ENCODE measurements at regions not wholly inside any gene's neighbourhood (a gene's known extent, or its start where the extent isn't known, plus 50 kb on each side); places are given as distances from the start of the nearest gene placed in this dataset.

DNA sequence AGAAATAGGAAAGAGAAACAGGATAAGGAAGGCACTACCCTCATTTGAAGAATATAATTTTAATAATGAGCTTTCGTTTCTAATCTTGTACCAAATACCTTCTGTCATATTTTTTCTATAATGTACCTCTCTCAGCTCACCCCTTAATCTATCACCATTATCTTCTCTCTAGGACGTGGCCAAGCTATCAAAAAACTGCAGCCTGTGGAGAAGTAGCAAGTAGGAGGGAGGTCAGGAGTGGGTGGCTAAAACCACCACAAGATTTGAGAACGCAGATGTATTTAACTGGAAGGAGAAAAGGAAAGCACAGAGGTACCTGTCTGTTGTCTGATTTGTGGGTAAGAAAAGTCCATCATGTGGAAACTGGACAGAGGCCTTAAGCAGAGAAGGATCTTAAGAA is 576.7 kb upstream of the DIPK2B start:
- Histone ChIP-seq H3K4me1 (no peaks in the 10 kb centered on the region), H3K36me3 (no peaks in the 10 kb centered on the region), H3K4me3 (no peak overlapping the region), H3K27ac (no peak overlapping the region), H3K9me3 (no peaks in the 10 kb centered on the region), H3K27me3 (no peaks in the 10 kb centered on the region)
- 63 to 80% methylated on average over 1 to 2 of the region's 3 CpGs for WGBS, 2 donors (ENCODE audit: low coverage in 1 of 2)
- ATAC-seq = no peak
- TF ChIP-seq POLR2A (IDR thresholded peaks at IDR 0.05) = no peak
- TF ChIP-seq, protein P1, sequence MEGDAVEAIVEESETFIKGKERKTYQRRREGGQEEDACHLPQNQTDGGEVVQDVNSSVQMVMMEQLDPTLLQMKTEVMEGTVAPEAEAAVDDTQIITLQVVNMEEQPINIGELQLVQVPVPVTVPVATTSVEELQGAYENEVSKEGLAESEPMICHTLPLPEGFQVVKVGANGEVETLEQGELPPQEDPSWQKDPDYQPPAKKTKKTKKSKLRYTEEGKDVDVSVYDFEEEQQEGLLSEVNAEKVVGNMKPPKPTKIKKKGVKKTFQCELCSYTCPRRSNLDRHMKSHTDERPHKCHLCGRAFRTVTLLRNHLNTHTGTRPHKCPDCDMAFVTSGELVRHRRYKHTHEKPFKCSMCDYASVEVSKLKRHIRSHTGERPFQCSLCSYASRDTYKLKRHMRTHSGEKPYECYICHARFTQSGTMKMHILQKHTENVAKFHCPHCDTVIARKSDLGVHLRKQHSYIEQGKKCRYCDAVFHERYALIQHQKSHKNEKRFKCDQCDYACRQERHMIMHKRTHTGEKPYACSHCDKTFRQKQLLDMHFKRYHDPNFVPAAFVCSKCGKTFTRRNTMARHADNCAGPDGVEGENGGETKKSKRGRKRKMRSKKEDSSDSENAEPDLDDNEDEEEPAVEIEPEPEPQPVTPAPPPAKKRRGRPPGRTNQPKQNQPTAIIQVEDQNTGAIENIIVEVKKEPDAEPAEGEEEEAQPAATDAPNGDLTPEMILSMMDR (IDR thresholded peaks at IDR 0.05) = no peak
- TF ChIP-seq POLR2AphosphoS5 (IDR thresholded peaks at IDR 0.05) = no peak
- no peak for TF ChIP-seq EP300 (IDR thresholded peaks at IDR 0.05)

DNA sequence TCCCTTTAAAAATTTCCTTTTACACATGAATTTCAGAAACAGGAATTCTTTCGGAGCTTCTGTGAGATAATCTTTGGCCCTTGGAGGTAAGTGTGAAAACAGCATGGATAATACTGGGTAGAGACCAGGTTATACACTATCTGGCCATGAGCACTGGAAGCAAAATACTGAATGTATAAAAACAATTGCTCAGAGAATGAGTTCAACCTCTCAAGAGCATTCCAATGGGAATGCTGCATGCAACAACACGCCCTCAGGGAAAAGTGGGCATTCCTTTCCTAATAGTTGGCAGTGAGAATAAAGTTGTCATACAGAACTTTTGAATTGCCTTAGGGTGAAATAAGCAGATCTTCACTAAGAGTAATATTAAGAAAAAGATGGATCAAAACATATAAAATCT is 574.8 kb upstream of the DIPK2B start:
- peak overlapping the region in 2 of 4 donors; percentile 9 to 21 for H3K27ac ChIP-seq
- H3K36me3 ChIP-seq = no peaks in the 10 kb centered on the region
- 14 to 60% methylated on average over 1 to 2 of the region's 2 CpGs for WGBS, 2 donors (ENCODE audit: low coverage in 1 of 2)
- H3K4me1 ChIP-seq = peaks cover 0 to 16% (median 0%) of the 10 kb centered on the region in 3 donors
- no peak for TF ChIP-seq POLR2AphosphoS5 (IDR thresholded peaks at IDR 0.05)
- TF ChIP-seq POLR2A (IDR thresholded peaks at IDR 0.05) = no peak
- TF ChIP-seq EP300 (IDR thresholded peaks at IDR 0.05) = no peak
- TF ChIP-seq, protein P1 (IDR thresholded peaks at IDR 0.05) = no peak
- ATAC-seq = no peak
- H3K4me3 ChIP-seq = no peak overlapping the region
- no peaks in the 10 kb centered on the region for H3K9me3 ChIP-seq
- no peaks in the 10 kb centered on the region for H3K27me3 ChIP-seq

DNA sequence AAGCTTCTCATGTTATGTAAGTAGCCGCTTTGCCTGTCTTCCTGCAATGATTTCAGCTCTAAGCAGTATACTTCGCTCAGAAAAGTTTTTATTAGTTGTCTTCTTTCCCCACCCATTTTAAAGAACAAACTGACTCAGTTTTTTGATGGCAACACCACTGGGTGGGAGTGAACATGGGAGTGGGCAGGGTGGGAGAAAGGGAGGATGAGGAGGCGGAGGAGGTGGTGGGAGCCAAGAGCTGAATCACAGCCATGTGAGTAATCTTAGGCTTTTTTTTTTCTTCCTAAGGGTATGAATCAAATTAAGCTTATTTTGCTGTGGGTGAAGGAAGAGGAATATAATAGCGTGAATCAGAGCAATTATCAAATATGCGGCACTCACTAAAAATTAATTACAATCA is 574.3 kb upstream of the DIPK2B start:
- no peaks in the 10 kb centered on the region for H3K27me3 ChIP-seq
- H3K27ac ChIP-seq = peak overlapping the region in 1 of 4 donors; percentile 21
- WGBS, 2 donors (ENCODE audit: low coverage in 1 of 2) = 8 to 38% methylated on average over 2 to 4 of the region's 5 CpGs
- no peak overlapping the region for H3K4me3 ChIP-seq
- no peak for ATAC-seq
- no peaks in the 10 kb centered on the region for H3K36me3 ChIP-seq
- TF ChIP-seq POLR2A (IDR thresholded peaks at IDR 0.05) = no peak
- TF ChIP-seq, protein P1 (IDR thresholded peaks at IDR 0.05) = no peak
- no peak for TF ChIP-seq EP300 (IDR thresholded peaks at IDR 0.05)
- TF ChIP-seq POLR2AphosphoS5 (IDR thresholded peaks at IDR 0.05) = no peak
- no peaks in the 10 kb centered on the region for H3K9me3 ChIP-seq
- peaks cover 0 to 16% (median 0%) of the 10 kb centered on the region in 3 donors for H3K4me1 ChIP-seq

DNA sequence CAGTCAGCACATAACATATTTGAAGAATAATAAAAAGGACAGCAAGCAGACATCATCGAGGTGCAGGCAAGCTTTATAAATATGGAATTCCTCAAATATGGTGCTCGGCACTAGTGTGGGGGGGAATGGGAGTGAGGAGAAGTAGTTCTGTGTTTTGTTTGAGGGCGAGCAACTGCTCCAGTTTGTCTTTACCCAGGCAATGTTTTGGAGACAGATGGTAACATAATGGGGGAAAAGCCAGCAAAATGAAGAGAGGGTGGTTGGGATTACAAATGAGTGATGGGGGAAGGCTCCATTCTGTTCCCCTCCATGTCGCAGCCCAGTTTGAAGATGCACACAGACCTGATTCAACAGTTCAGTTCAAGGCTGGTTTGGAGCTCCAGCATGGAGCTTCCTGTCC is 572.9 kb upstream of the DIPK2B start:
- Histone ChIP-seq H3K4me1 (peaks cover 0 to 16% (median 0%) of the 10 kb centered on the region in 3 donors), H3K9me3 (no peaks in the 10 kb centered on the region), H3K36me3 (no peaks in the 10 kb centered on the region), H3K4me3 (no peak overlapping the region), H3K27me3 (no peaks in the 10 kb centered on the region), H3K27ac (no peak overlapping the region)
- TF ChIP-seq POLR2AphosphoS5 (IDR thresholded peaks at IDR 0.05) = no peak
- TF ChIP-seq EP300 (IDR thresholded peaks at IDR 0.05) = no peak
- no peak for TF ChIP-seq POLR2A (IDR thresholded peaks at IDR 0.05)
- TF ChIP-seq, protein P1 (IDR thresholded peaks at IDR 0.05) = no peak
- ATAC-seq = no peak
- WGBS, 2 donors (ENCODE audit: low coverage in 1 of 2) = 66 to 95% methylated on average over 3 to 4 of the region's 4 CpGs

DNA sequence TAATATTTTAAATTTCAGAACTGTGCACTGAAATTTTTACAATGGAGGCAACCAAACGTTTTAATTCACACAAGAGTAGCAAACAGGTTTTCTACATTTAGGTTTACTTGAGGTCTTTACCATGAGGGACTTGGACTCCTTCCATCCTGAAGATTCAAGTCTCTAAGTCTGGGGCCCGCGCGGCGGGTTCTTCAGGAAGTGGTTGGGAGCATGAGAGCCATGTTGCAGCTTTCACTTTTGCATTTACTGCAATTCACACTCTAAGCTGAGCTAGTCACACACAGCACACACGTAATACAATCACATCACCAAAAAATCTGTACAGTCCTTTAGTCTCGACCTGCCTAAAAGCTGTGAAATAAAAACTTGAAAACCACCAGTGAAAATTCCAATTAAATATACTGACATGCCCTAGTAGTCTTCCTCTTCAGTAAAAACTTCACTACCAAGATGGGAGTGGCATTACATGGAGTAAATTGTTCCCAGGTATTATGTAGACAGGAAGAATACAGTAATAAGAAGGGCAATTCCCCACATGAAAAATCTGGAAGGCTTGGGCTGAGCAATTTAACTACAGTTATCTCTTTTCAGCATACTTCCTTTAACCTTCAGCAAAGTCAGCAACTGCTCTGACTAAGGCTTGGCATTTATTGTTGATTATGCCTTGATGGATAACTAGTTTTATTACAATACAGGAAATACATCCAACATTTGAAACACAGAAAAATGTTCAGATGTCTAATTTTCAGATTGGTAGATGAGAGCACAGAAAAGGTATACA is 571.1 kb upstream of the DIPK2B start:
- no peak for ATAC-seq
- TF ChIP-seq EP300 (IDR thresholded peaks at IDR 0.05) (no peak), POLR2AphosphoS5 (IDR thresholded peaks at IDR 0.05) (no peak), POLR2A (IDR thresholded peaks at IDR 0.05) (no peak)
- TF ChIP-seq, protein P1 (IDR thresholded peaks at IDR 0.05) = no peak
- Histone ChIP-seq H3K27me3 (no peaks in the 10 kb centered on the region), H3K4me3 (peak overlapping the region; percentile 10 to 44), H3K4me1 (peaks cover 0 to 16% (median 0%) of the 10 kb centered on the region in 3 donors), H3K9me3 (no peaks in the 10 kb centered on the region), H3K27ac (peak overlapping the region in 3 of 4 donors; percentile 24 to 67 (median 62)), H3K36me3 (no peaks in the 10 kb centered on the region)
- 33 to 65% methylated on average over 1 to 6 of the region's 7 CpGs for WGBS, 2 donors (ENCODE audit: low coverage in 1 of 2)
